K562 (cell line): ENCODE measurements at regions not wholly inside any gene's neighbourhood (a gene's known extent, or its start where the extent isn't known, plus 50 kb on each side); places are given as distances from the start of the nearest gene placed in this dataset.

Experiments
- ATAC-seq: fragments of 200-7000 bp; cut with Tn5 transposase; 3 replicates; pipeline ENCODE4 v1.9.1; 2020; ENCODE audit warnings: moderate library complexity
- BruUV-seq: library from RNA; stranded (reverse); fragments of 400-500 nt; replicated peaks from 2 replicates; lab custom pipeline; 2021; lab: Mats Ljungman, UMichigan
- CTCF ChIA-PET: fragments of 300-600 bp; formaldehyde crosslinking; extraction: SDS; loops from one replicate; lab custom pipeline; 2021; ENCODE audit warnings: low intra/inter-chr PET ratio; lab: Yijun Ruan, JAX
- POLR2A ChIA-PET: fragments of 300-600, 350-650 bp; sonication (Branson Sonifier 250); formaldehyde crosslinking; extraction: SDS; loops from one replicate; lab custom pipeline; 2021; ENCODE audit warnings: antibody characterized with exemption, inconsistent platforms; lab: Yijun Ruan, JAX
- DNase-seq, 4 experiments: peaks; one replicate each; pipeline versions ENCODE4 v3.0.0 to v3.0.0-alpha.2; 2011 to 2018; ENCODE audit warnings: low spot score in 3 of 4, mixed read lengths in 3 of 4; ENCODE audit errors: extremely low read depth in 1 of 4
- FAIRE-seq: peaks from 2 replicates; lab custom pipeline; 2011; peaks lifted over from hg19 to GRCh38; lab: Jason Lieb, UNC
- H2AFZ ChIP-seq: 2 replicates; pipeline ENCODE4 v1.6.0; 2011; ENCODE audit warnings: low read depth, low read length, control low read depth, inconsistent platforms
- H3K27ac ChIP-seq: fragments of 200-600 bp; 3 replicates; pipeline ENCODE4 v1.8.0; 2011; ENCODE audit warnings: low read depth, mild to moderate bottlenecking, control low read depth, inconsistent platforms, low read length, moderate library complexity, mixed read lengths; ENCODE audit errors: extremely low read depth
- H3K27me3 ChIP-seq, 2 experiments: fragments of 300-600 bp in 1 of 2; 2 replicates in 1 of 2; 3 replicates in 1 of 2; pipeline versions ENCODE4 v1.6.0 to v1.8.0; 2011; ENCODE audit warnings: inconsistent platforms in 2 of 2, low read length in 2 of 2, mild to moderate bottlenecking in 1 of 2, mixed read lengths in 1 of 2, moderate library complexity in 1 of 2; ENCODE audit not compliant: control insufficient read depth in 2 of 2, insufficient read depth in 2 of 2
- H3K36me3 ChIP-seq: fragments of 300-600 bp; 3 replicates; pipeline ENCODE4 v1.8.0; 2011; ENCODE audit warnings: mild to moderate bottlenecking, low read length, inconsistent platforms; ENCODE audit not compliant: control insufficient read depth, insufficient read depth
- H3K4me1 ChIP-seq, 2 experiments: fragments of 200-600 bp in 1 of 2; replicated peaks in 1 of 2; 2 replicates in 1 of 2; 3 replicates in 1 of 2; pipeline versions ENCODE4 v1.5.1 to v1.8.0; 2011; ENCODE audit warnings: inconsistent platforms in 2 of 2, low read length in 2 of 2, mild to moderate bottlenecking in 1 of 2, mixed read lengths in 1 of 2, moderate library complexity in 1 of 2; ENCODE audit not compliant: control insufficient read depth in 2 of 2, insufficient read depth in 2 of 2
- H3K4me2 ChIP-seq: 2 replicates; pipeline ENCODE4 v1.6.1; 2011; ENCODE audit warnings: low read length, control low read depth, inconsistent platforms, mixed read lengths; ENCODE audit not compliant: insufficient read depth
- H3K4me3 ChIP-seq: fragments of 200-600 bp; sonication (generic), shearing (Covaris generic); 2 replicates; pipeline ENCODE4 v1.5.1; 2016; ENCODE audit warnings: control low read depth, inconsistent platforms
- H3K79me2 ChIP-seq: fragments of 200-600 bp; 3 replicates; pipeline ENCODE4 v1.8.0; 2011; ENCODE audit warnings: low read length, inconsistent platforms; ENCODE audit not compliant: control insufficient read depth, insufficient read depth
- H3K9ac ChIP-seq, 2 experiments: 2 replicates each; pipeline versions ENCODE4 v1.6.0 to v1.6.1; 2011; ENCODE audit warnings: low read depth in 2 of 2, low read length in 2 of 2, control low read depth in 1 of 2, inconsistent platforms in 1 of 2, mild to moderate bottlenecking in 1 of 2, mixed read lengths in 1 of 2; ENCODE audit not compliant: insufficient read depth in 1 of 2
- H3K9me1 ChIP-seq: one replicate; pipeline ENCODE4 v1.6.0; 2011; ENCODE audit warnings: inconsistent platforms, mild to moderate bottlenecking, low read length, moderate library complexity; ENCODE audit not compliant: control insufficient read depth, insufficient read depth
- H3K9me3 ChIP-seq: replicated peaks from 2 replicates; pipeline ENCODE4 v1.5.1; 2011; ENCODE audit warnings: low read depth, low read length, inconsistent platforms; ENCODE audit not compliant: control insufficient read depth, insufficient read depth
- H4K20me1 ChIP-seq: replicated peaks from 2 replicates; pipeline ENCODE4 v1.6.1; 2011; ENCODE audit warnings: low read length, inconsistent platforms, mixed read lengths; ENCODE audit not compliant: control insufficient read depth, insufficient read depth
- FIP1L1 ChIP-seq: fragments of 200-400 bp; formaldehyde crosslinking; IDR thresholded peaks from 2 replicates; pipeline ENCODE4 v1.6.1; 2018; ENCODE audit warnings: mild to moderate bottlenecking, low read depth, low read length; ENCODE audit not compliant: poor library complexity, severe bottlenecking
- FOXA1 ChIP-seq: fragments of 450-650 bp; IDR thresholded peaks from 2 replicates; pipeline ENCODE4 v1.6.1; 2016; ENCODE audit warnings: mild to moderate bottlenecking, borderline replicate concordance
- KLF1 ChIP-seq: fragments of 450-650 bp; IDR thresholded peaks from 2 replicates; pipeline ENCODE4 v1.6.1; 2016; ENCODE audit warnings: missing genetic modification characterization, missing compliant biosample characterization
- MYBL2 ChIP-seq, 2 experiments: fragments of 450-650 bp in 1 of 2; sonication (generic) in 1 of 2; formaldehyde crosslinking in 1 of 2; IDR thresholded peaks; 2 replicates each; pipeline versions ENCODE4 v1.6.1 to v1.8.1; 2017 to 2022; ENCODE audit warnings: borderline replicate concordance in 1 of 2, inconsistent platforms in 1 of 2, low read depth in 1 of 2, mild to moderate bottlenecking in 1 of 2, missing genetic modification reagents in 1 of 2, moderate library complexity in 1 of 2
- SFPQ ChIP-seq: fragments of 200-400 bp; formaldehyde crosslinking; IDR thresholded peaks from 2 replicates; pipeline ENCODE4 v1.6.1; 2017; ENCODE audit warnings: mild to moderate bottlenecking, low read depth, low read length, moderate library complexity
- SNIP1 ChIP-seq: fragments of 450-650 bp; IDR thresholded peaks from 2 replicates; pipeline ENCODE4 v1.7.1; 2017; ENCODE audit warnings: low read depth, mild to moderate bottlenecking
- ZFP91 ChIP-seq: sonication (generic); formaldehyde crosslinking; IDR thresholded peaks from 2 replicates; pipeline ENCODE4 v1.8.0; 2022; ENCODE audit warnings: mild to moderate bottlenecking, missing genetic modification reagents
- ZNF134 ChIP-seq: fragments of 250-450 bp; sonication (Bioruptor Pico); conservative IDR thresholded peaks from 2 replicates; pipeline ENCODE4 v1.4.0; 2020
- ZNF184 ChIP-seq: sonication (generic); formaldehyde crosslinking; IDR thresholded peaks from 2 replicates; pipeline ENCODE4 v1.5.0; 2020; ENCODE audit warnings: missing genetic modification reagents
- ZNF699 ChIP-seq: fragments of 250-450 bp; sonication (Bioruptor Pico); IDR thresholded peaks from 2 replicates; pipeline ENCODE4 v1.8.0; 2021; ENCODE audit warnings: mild to moderate bottlenecking, moderate library complexity; ENCODE audit not compliant: insufficient replicate concordance
- ZSCAN32 ChIP-seq: fragments of 450-650 bp; formaldehyde crosslinking; IDR thresholded peaks from 2 replicates; pipeline ENCODE4 v1.4.0; 2020; ENCODE audit warnings: mild to moderate bottlenecking, moderate library complexity
- WGBS: fragments of 100-300 bp; shearing (Covaris generic); methylation state at CpG from one replicate; pipeline ENCODE4 v1.1.6; 2016; ENCODE audit warnings: low coverage, mixed read lengths; ENCODE audit not compliant: insufficient coverage; ENCODE audit errors: missing lambda C conversion rate; 5-methylcytosine and 5-hydroxymethylcytosine counted together
- in situ Hi-C: fragments of 300-500 bp; cut with MboI; formaldehyde crosslinking; loops from 4 replicates; pipeline ENCODE4 v1.15.0; 2018; ENCODE audit warnings: inconsistent platforms, mixed read lengths
- intact Hi-C: fragments of 100-400 bp; cut with micrococcal nuclease; formaldehyde crosslinking; loops from 2 replicates; pipeline ENCODE4 v1.14.2; 2022

DNA sequence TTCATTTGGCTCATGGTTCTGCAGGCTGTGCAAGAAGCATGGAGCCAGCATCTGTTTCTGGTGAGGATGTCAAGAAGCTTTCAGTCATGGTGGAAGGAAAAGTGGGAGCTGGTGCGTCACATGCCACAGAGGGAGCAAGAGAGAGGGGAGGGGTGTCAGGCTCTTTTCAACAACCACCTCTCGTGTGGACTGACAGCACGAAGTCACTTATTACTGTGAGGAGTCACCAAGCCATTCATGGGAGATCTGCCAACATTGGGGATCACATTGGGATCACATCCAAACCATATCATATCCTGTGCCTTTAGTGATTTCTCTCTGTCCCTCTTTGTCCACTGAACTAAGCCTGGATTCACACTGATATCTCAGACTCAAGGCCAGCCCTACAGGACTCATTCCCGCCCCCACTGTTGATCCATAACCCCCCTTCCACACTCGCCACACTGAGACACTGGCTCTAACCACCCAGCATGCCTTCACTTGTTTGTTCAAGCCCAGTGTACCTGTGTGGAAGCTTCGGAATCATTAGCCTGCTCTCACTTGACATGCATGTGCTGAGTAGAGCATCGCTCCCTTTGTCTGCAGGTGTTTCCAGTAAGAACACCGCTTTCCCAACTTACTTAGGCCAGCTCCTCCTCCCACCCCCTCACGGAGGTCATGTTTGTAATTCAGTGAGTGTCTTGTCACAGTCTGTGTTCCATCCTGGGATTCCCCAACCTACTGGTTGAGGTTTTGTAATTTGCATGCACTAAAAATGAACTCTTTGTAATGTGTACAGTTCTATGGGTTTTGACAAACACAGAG is 132.2 kb downstream of the KLF13 start (continued):
- TF ChIP-seq ZSCAN32 (CRISPR knock-in tag), result no peak

DNA sequence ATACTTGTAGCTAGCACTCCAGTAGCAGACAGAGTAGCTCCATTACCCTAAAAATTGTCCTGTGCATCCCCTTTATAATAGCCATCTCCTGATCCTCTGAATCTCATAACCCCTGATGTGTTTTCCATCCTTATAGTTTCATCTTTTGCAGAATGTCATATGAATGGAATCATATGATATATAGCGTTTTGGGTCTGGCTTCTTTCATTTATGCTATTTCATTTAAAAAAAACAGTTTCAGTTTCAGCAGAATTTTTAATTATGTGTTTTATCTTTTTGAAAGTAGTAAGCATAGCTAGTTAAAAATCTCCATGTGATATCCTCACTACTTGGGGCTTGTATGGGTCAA is 132.7 kb downstream of the KLF13 start:
- H3K4me2 ChIP-seq, result no peak overlapping the region
- no peaks in the 10 kb centered on the region for H3K4me1 ChIP-seq
- DNase-seq, result no peak
- BruUV-seq, result no TSS peak
- ATAC-seq, result no peak
- in situ Hi-C loops, result no loop called here
- no peak overlapping the region for H2AFZ ChIP-seq
- no peak overlapping the region for H3K27ac ChIP-seq
- ChIA-PET POLR2A (no interaction called here), CTCF (no interaction called here)
- no peaks in the 10 kb centered on the region for H3K9me3 ChIP-seq
- no peaks in the 10 kb centered on the region for H3K9me1 ChIP-seq
- H3K9ac ChIP-seq, result no peak overlapping the region
- H3K4me3 ChIP-seq, result no peak overlapping the region
- H3K36me3 ChIP-seq, result no peaks in the 10 kb centered on the region
- intact Hi-C loops, result no loop called here
- FAIRE-seq, result no peak
- WGBS, result 5% methylated on average over 1 of the region's 1 CpG
- H3K27me3 ChIP-seq, result peaks cover 8 to 33% of the 10 kb centered on the region in 2 experiments
- H3K79me2 ChIP-seq, result no peaks in the 10 kb centered on the region
- no peaks in the 10 kb centered on the region; the same call in 1 of the 2 replicates for H4K20me1 ChIP-seq
- no peak for TF ChIP-seq FOXA1
- no peak for TF ChIP-seq ZNF134 (CRISPR knock-in tag)
- no peak for TF ChIP-seq KLF1 (tag)
- no peak for TF ChIP-seq MYBL2 (IDR thresholded peaks at IDR 0.05; ENCODE audit: low read depth)
- TF ChIP-seq MYBL2 (CRISPR knock-in tag; IDR thresholded peaks at IDR 0.05; ENCODE audit: borderline replicate concordance), result no peak
- no peak for TF ChIP-seq SNIP1
- TF ChIP-seq ZFP91, result no peak
- TF ChIP-seq ZNF699 (CRISPR knock-in tag), result no peak
- no peak for TF ChIP-seq SFPQ
- no peak for TF ChIP-seq ZNF184
- TF ChIP-seq FIP1L1, result no peak
